Activated CD8-positive, alpha-beta memory T cell treated with anti-CD3 and anti-CD28 coated beads for 4 hours (primary cell): ENCODE measurements at regions not wholly inside any gene's neighbourhood (a gene's known extent, or its start where the extent isn't known, plus 50 kb on each side); places are given as distances from the start of the nearest gene placed in this dataset.

Experiments used
- DNase-seq, 2 donors: peaks; one replicate each; pipeline ENCODE4 v3.0.0-alpha.2; 2020; ENCODE audit warnings: low read depth in 2 of 2

DNA sequence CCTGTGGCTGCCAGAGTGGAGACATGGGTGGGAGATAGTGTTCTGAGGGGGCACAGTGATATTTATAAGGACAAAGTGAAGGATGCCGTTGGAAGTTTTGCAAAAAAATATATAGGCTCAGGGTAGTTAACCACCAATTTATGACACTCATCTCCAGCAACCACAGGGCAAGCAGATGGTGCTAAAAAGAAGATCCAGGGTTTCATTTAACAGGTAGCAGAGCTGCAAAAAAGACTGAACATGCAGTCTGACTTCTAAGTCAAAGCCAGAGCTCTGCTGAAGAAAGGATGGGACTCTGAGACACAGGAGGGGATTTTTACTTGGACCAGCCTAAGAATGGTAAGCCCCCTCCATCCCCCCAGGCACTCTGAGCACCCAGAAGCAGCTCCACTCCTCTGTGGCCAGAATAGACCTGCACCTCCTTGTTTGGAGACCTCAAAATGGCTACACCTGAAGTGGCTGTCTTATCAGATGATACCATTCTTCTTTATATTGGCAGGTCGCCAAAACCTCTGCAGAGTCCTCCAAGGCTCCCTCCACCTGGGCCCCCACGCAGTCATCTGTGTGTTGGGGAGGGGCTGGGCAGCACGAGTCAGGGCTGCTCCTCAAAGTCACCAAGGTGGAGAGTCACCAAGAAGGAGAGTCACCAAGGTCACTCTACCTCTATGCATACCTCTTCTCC is 161.4 kb upstream of the FAM9B start:
- no peak for DNase-seq

DNA sequence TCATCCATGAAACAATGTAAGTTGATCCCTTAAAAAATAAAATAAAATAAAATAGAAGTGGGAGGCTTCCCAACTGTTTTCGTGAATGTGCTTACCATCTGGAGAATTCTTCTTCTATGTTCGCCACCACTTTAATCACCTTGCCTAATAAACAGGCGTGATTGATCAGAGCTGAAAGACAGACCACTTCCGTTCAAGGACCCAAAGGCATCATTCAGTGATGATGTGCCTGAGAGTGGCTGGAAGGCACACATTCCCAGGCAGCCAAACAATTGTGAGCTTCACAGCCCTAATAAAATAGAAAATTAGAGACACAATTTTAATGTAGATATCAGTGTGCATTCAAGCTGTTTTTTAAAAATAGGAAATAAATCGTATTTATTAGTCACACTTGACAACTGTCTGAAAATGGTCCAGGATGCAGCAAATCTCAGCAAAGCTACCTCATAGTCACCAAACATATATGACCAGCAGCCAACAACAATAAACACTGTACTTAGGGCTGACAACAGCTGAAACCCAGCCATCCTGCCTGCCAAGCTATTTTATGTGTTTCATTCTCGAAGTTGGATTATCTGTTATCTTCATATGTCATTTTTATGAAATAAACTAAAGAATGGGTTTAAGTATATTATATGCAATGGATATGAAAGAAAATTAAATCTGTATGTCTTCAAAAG is 163.2 kb upstream of the FAM9B start:
- no peak for DNase-seq

DNA sequence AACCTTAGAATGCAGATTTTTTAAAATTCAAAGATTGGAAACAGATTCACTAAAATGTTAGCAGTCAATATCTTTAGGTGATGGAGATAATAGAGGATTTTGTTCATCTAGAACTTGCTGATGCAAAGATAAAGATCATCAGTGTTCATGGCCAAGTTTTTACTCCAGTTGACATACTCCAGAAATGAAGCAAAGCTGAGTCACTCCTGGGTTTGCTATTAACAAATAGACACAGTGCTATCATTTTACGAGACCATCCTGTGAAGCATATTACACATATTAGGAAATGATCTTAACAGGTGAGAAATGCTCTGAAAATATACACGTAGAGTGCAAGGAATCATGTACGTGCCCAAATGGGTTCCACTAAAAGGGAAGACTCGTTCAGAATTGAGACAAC is 170.6 kb upstream of the FAM9B start:
- DNase-seq: no peak

DNA sequence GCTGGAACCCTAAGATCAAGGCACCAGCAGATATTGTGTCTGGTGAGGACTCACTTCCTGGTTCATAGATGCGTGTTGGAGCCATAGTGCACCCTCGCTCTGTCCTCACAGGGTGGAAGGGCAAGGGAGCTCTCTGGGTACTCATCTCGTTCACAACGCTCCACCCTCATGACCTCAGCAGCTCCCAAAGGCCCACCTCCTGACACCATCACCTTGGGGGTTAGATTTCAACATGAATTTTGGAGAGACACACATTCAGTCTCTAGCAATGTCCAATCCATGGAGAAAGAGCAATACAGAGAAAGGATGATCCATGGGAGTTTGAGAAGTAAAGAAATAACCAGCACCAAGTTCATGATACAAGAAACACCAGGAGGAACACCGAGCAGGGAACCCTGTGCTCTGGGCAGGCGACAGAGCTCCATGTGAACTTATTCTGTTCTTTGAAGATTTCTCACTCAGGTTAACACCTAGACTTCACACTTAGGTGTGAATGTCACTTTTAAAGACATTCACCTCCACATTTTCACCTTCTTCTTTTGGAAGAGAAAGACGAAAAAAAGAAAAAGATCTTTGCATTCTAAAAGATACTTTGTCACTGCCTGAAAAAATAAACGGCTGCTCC is 171.8 kb upstream of the FAM9B start:
- DNase-seq: no peak

DNA sequence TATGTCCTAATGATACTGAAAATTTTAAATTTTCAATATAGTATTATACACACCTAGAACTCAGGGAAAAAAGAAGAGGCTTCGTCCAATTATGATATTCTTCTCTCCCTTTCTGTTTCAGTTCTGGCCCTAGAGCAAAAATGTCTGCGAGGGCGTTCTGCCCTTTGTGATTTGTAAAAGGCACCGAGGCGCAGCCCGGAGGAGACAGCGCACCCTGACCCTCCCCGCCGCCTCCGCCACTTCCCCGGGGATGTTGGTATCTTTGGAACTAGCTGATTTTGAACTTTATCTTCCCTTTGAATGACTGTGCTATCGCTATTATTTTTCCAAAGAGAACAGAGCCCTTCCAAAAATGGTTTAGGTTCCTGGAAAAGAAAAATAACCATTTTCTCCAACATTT is 173.2 kb upstream of the FAM9B start:
- DNase-seq: no peak

DNA sequence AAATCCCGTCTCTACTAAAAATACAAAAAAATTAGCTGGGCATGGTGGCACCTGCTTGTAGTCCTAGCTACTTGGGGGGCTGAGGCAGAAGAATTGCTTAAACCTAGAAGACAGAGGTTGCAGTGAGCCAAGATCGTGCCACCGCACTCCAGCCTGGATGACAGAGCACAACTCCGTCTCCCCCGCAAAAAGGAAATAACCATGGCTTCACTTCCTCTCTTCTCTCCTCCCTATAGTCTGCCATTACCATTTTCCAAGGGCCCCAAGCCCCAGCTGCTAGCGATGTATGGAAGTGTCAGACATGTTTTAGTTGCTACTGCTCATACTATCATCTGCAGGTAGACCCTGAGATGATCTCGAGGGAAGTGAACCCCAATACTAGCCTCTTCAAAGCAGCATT is 177.3 kb upstream of the FAM9B start:
- no peak for DNase-seq

DNA sequence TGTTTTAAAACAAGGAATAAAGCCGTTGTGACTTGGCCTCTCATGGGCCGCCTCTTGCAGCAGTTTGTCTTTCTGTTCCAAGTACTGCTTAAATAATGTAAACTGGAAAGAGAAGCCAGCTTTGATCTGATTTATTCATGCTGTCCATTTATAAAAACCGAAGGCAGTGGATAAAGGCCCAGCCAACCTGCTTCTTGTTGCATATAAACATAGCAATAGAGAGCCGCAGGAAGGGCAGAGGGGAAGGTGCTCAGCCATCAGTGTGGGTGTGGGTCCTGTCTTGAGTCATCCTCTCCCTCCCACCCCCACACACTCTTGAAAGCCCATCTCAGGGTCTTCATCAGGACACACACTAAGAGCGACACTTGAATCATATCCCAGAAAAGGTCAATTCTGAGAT is 187.9 kb upstream of the FAM9B start:
- DNase-seq: no peak

DNA sequence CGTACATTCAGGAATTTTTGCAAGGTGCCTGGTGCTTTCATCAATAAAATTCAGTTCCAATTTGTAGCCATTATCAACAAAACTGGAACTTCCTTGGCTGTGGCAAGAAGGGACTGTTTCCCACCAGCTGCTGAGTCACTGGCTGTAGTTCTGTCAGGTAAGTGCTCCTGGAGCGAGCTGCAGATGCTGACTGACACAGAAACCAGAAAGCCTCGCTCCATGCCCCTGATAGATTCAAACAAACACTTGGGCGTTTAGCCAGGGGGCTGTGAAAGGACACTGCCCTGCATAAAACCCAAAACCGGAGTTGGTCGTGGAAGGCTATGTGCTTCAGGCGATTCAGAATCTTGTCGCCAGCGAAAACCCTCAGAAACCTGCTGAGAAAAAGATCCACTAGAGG is 188.4 kb upstream of the FAM9B start:
- DNase-seq: no peak

DNA sequence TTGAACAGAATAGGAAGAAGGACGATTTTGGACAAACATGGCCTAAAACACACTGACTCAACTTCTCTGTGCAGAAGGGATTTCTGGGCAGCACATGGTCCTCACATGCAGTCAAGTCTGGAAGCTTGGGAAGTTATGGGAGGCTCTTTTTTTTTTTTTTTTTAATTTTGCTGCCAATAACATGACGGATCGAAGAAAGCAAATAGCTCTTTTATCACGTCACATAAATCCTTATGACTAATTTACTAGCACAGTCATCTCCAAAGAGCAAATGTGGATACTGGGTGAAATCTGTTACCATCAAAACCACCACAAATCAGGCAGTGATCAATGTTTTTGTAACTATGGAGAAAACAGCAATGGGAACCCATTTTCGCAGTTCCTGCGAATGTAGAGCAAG is 193.3 kb upstream of the FAM9B start:
- DNase-seq: no peak

DNA sequence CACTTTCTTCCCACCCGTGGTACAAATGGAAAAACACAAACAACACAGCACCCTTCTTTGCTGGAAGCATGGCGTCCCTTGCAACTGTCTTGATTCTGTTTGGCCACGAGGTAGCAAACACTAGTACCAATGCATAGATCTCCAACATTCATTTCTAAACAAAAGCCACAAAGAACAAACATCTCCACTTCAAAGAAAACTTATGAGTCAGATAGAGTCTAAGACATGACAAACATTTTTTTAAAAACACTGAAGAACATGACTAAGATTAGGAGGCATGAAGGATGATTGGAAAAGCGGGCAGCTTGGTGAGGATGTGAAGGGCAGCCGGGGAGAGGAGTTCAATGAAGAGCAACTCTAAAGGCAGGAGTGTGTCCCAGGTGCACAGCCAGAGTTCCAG is 197.6 kb upstream of the FAM9B start:
- DNase-seq: no peak

DNA sequence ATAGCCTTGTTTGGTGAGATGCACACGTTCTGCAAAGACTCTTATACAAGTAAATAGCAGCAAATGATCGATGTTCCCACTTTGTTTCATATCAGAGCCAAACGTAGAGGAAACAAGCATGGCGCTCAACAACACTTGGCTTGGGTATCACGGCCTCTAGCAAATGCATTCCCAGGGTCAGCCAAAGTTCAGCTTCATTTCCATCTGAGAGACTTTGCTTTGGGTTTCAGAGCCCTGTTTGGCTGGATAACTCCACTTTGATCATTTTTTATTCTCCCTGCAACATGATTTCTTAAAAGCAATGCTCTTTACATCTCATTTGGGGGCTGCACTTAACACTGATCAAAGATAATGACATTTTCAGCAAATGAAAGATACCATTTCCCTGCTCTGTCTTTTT is 199.2 kb upstream of the FAM9B start:
- DNase-seq: no peak

DNA sequence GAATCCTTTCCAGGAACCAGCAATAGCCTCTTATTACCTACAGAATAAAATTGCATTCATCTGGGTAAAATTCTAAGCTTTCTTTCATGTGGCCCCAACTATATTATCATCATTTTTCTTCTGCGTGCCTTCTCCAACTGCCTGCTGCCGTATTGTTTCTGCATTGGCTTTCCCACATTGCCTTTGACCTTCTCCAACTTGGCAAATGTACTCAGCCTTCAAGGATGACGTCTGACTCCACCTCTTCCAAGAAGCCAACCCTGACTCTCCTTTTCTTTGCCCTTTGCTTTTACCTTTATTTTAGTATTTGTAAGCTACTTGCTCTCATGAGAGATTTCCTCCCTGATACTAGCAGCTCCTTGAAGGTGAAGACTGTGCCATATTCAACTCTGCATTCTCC is 200.4 kb upstream of the FAM9B start:
- no peak for DNase-seq

DNA sequence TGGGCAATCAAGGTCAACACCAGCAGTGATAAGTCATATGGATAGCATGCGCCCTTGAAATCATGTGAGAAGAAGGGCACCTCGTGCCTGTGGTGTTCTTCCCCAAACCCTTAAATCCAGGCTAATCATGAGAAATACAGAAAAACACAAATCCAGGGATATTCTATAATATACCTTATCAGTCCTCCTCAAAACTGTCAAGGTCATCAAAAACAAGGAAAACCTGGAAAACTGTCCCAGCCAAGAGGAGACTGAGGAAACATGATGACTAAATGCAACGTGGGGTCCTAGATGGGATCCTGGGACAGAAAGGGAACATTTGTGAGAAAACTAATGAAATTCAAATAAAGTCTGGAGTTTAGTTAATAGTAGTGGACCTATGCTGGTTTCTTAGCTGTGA is 201.8 kb upstream of the FAM9B start:
- no peak for DNase-seq

DNA sequence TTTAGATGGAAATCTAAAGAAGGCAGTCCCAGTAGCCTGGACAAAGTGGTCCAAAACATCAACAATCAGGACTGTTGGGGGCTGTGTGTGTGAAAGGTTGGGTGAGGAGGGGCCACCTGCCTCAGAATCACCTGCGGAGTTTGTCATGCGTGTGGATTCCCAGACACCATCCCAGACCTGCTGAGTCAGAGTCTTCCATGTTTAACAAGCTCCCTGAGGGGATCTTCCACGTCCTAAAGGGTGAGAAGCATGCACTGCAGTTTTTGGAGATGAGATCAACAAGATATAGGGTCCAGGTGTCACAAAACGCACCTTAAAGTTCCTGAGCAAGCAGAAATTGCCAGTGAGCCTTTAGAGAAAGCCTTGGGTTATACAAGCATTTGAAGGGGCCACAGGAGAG is 207.0 kb upstream of the FAM9B start:
- DNase-seq: no peak

DNA sequence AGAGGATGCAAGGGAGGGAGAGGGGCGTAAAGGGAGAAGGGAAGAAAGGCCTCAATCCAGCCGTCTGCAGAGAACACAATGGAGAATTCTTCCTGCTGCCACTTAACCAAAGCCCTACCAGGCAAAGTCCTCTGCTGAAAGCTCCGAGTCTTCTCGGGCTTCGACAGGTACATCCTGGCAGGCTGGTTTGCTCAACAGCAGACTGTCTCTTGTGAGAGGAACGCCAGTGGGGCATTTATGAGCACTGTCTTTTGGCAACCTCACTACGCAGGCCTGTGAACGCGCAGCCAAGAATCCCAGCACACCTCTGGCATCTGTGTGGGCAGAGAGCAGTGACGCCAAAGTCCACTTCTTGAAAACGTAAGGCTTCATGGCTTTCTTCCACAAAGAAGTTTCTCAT is 207.5 kb upstream of the FAM9B start:
- no peak for DNase-seq

DNA sequence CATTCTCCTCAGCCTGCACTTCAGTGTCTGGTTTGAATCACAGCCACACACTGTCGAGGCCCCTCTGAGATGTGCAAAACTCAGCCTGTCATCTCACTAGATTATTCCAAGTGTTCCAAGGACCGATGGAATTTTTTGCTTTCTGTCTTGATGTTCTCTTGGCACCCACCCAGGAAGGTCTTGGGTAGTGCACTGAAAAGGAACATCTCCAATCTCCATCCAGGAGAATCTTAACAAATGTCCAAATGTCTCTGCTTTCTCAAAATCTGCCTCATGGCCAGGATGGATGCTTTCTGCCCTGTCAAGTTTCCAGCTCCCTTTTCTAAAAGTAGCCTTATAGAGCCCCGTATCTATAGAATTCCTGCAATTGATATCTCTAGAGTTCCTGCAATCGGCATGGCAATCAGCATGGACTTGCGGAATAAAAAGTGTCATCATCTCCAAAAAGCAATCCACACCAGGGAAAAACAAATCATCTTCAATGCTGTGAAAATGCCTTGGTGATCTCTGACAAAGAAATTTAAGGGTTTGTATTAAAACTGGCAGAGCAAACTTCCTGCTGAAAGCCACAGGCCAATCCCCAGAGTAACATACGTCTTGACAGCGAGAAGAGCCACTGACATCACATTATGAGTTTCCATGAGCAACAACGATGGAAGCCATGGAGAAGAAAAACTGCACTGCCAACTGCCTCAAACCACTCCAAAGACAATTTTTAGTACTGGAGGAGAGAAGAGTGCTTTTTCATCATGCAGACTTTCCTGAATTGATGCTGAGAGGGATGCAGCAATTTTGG is 215.3 kb upstream of the FAM9B start:
- no peak for DNase-seq

DNA sequence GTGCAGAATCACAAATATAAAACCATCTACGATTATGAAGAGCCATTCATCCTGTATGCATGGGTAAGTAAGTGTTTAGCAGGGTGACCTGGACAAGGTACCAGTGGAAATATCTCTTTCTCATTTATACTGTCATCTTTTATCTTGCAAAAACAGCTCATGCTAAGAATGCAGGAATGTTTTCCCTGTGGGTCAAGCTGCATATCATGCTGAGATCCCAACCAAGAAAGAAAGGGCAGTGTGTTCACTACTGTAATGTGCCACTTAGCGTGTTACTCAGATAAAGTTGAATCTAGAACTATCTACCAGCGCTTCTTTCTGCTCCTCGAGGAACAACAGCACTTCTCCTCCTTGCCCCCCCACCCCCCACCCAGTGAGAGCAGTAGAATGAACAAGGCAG is 212.7 kb upstream of the TBL1X start:
- no peak for DNase-seq

DNA sequence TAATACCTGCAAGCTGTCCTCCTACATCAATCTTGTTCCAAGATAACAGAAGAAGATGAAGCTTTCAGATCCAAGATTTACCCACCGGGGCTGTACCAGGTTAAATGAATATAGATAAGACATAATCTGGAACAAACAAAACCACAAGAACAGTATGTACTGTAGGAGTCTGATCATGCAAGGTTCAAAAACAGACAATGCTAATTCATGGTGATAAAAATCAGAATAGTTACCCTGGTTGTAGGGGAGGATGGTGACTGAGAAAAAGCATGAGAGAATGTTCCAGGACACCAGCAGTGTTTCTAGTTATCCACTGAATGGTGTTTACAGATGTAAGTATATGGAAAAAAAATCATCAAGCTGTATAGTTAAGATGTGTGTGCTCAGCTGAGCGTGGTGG is 211.6 kb upstream of the TBL1X start:
- DNase-seq: no peak

DNA sequence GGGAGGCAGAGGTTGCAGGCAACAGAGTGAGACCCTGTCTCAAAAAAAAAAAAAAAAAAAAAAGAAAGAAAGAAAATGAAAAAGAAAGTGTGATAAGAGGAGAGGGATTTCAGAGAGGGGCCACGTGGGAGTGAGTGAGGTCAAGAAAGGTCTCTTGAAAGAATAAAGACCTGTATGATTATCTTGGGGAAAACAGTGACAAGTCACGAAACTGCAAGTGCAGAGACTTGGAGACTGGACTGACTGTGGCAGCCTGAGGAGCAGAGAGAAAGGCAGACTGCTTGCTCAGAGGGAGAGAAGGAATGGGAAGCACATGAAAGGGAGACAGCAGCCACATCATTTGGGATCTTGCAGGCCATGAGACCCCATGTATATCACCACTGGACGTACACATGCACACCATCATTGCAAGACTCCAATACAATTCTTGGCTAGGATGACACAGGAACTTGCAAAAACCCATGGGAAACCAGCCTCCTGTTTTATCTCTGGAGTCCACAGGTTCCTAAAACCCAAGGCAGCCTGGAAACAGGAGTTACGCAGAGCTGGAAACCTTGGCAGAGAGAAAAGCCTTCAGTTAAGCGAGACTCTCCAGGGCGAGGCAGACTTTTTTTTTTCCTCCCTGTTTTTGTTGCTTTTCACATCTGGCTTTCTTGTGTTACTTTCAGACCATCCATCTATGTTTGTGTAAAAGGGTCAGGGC is 207.0 kb upstream of the TBL1X start:
- DNase-seq: no peak

DNA sequence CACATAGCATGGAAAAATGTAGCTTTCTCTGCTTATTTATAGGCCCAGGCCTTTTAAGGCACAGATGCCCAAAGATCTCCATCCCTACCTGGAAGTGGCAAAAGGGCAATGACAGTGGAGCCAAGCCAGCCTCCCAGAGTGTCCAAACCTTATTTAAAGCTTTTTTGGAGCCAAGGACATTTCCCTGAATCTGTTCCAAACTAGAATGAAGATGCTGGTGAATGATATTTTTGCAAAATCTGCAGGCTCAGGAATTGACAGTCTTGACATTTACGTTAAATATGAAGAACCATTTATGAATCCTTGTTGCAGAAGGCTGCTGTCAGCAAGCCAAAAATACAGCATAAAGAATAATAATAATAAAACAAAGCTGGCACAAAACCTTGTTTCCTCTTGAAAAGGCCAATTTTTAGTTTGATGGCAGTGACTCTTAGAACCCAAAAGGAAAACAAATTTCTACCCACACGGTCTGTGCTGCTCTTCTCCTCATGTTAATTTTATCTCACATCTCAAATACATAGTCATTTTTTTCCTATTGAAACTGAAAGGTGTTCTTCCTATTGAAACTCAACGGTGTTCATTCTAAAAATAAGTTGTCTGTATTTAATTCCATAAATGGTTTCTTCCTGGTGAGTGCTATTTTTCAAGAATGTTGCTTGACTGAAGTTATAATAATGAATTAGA is 206.3 kb upstream of the TBL1X start:
- DNase-seq: no peak

DNA sequence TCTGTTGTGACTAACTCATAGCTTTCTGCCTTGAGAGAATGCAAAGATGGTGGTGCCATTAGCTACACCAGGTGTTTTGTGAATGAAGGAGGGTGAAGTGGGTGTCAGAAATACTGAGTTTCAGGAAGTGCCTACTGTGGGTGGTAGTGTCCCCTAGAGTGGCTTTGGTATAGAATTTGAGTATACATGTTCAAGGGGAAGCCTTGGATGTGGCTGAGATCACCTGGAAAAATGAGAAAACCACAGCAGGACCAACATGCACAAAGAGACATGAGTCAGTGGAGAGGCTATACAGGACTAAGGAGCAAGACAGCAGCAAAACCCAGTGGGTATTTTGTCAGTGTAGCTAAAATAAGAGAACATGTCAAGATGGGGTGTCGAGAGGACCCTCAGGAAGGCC is 204.3 kb upstream of the TBL1X start:
- DNase-seq: no peak
